ENCODE measurements at regions not wholly inside any gene's neighbourhood (a gene's known extent, or its start where the extent isn't known, plus 50 kb on each side); places are given as distances from the start of the nearest gene placed in this dataset.

GRCh38 chr22:34567367-34567766, 498.6 kb upstream of the ISX start:
- no peak for ATAC-seq
- H3K4me1 Mint-ChIP-seq = peaks cover 16% of the 10 kb centered on the region
- peaks cover 7% of the 10 kb centered on the region; the same call in 1 of the 2 replicates for H3K9me3 Mint-ChIP-seq
- H3K27me3 Mint-ChIP-seq (ENCODE audit: low read depth) = no peaks in the 10 kb centered on the region
- DNase-seq (ENCODE audit: low spot score) = no peak
- CTCF ChIA-PET = interaction anchor here (0.7 kb wide), 1 partner anchor 384 kb away, joined by 4 read pairs; no protein-coding TSS in a partner anchor
- no peak overlapping the region for H3K4me3 Mint-ChIP-seq
- POLR2A ChIA-PET = no interaction called here
- H3K27ac Mint-ChIP-seq = no peak overlapping the region
- no peaks in the 10 kb centered on the region for H3K36me3 Mint-ChIP-seq
- TF ChIP-seq ZNF671 (CRISPR knock-in tag; IDR thresholded peaks at IDR 0.05) (no peak), CBFB (CRISPR knock-in tag; IDR thresholded peaks at IDR 0.05; ENCODE audit: low read depth) (no peak), MAX (CRISPR knock-in tag; IDR thresholded peaks at IDR 0.05) (no peak), USF1 (CRISPR knock-in tag; IDR thresholded peaks at IDR 0.05) (no peak), NR3C1 (CRISPR knock-in tag; conservative IDR thresholded peaks at IDR 0.05; ENCODE audit: low read depth) (no peak), ELF4 (CRISPR knock-in tag; IDR thresholded peaks at IDR 0.05; ENCODE audit: low read depth) (no peak), TP53 (CRISPR knock-in tag; IDR thresholded peaks at IDR 0.05) (no peak), AR (CRISPR knock-in tag; IDR thresholded peaks at IDR 0.05) (no peak), ZNF138 (CRISPR knock-in tag; conservative IDR thresholded peaks at IDR 0.05) (no peak), NR1H2 (CRISPR knock-in tag; IDR thresholded peaks at IDR 0.05) (no peak), SMAD3 (CRISPR knock-in tag; IDR thresholded peaks at IDR 0.05; ENCODE audit: borderline replicate concordance) (no peak), E2F4 (CRISPR knock-in tag; IDR thresholded peaks at IDR 0.05; ENCODE audit: borderline replicate concordance, low read depth) (no peak), FOXJ3 (CRISPR knock-in tag; IDR thresholded peaks at IDR 0.05; ENCODE audit: borderline replicate concordance) (no peak), ZNF425 (CRISPR knock-in tag; conservative IDR thresholded peaks at IDR 0.05) (no peak), PRDM15 (CRISPR knock-in tag; IDR thresholded peaks at IDR 0.05) (no peak), ZNF396 (CRISPR knock-in tag; IDR thresholded peaks at IDR 0.05; ENCODE audit: borderline replicate concordance) (no peak), IRF2 (CRISPR knock-in tag; IDR thresholded peaks at IDR 0.05; ENCODE audit: borderline replicate concordance, low read depth) (no peak), PRRX2 (CRISPR knock-in tag; IDR thresholded peaks at IDR 0.05) (no peak), SOX15 (CRISPR knock-in tag; IDR thresholded peaks at IDR 0.05) (no peak), GABPB1 (CRISPR knock-in tag; IDR thresholded peaks at IDR 0.05) (no peak)

Measured in WTC11 (cell line).